ENCODE measurements at regions not wholly inside any gene's neighbourhood (a gene's known extent, or its start where the extent isn't known, plus 50 kb on each side); places are given as distances from the start of the nearest gene placed in this dataset.
"Not testable (repeated sequence)": the region's sequence is repeated elsewhere in the genome, so short reads cannot be mapped to it uniquely, and the experiment has no call there.

- H3K4me3 ChIP-seq (ENCODE audit: low read depth, low read length) = no peak overlapping the region
- DNase-seq (ENCODE audit: low read depth) = no peak
- TF ChIP-seq MAX (IDR thresholded peaks at IDR 0.05; ENCODE audit: low read depth, low read length) (no peak), MYC (IDR thresholded peaks at IDR 0.05; ENCODE audit: low read depth, low read length) (no peak), CTCF (IDR thresholded peaks at IDR 0.05; ENCODE audit: low read depth, low read length) (no peak)
Observed at GRCh38 chr6:54541541-54541940, 233.3 kb downstream of the TINAG start.

GRCh38 chr6:54559136-54559535 lies 250.9 kb downstream of the TINAG start:
- DNase-seq (ENCODE audit: low read depth) = no peak
- H3K4me3 ChIP-seq (ENCODE audit: low read depth, low read length) = no peak overlapping the region
- TF ChIP-seq MYC (IDR thresholded peaks at IDR 0.05; ENCODE audit: low read depth, low read length) (no peak), CTCF (IDR thresholded peaks at IDR 0.05; ENCODE audit: low read depth, low read length) (no peak)

- DNase-seq (ENCODE audit: low read depth); H3K4me3 ChIP-seq (ENCODE audit: low read depth, low read length): not testable (repeated sequence)
Observed at GRCh38 chr6:54564188-54564587, 255.9 kb downstream of the TINAG start.

GRCh38 chr6:54574671-54575070 lies 266.4 kb downstream of the TINAG start:
- no peak for TF ChIP-seq POLR2A (IDR thresholded peaks at IDR 0.05; ENCODE audit: extremely low read depth, insufficient read length)
- TF ChIP-seq MAX (IDR thresholded peaks at IDR 0.05; ENCODE audit: low read depth, low read length) = no peak
- H3K4me3 ChIP-seq (ENCODE audit: low read depth, low read length) = no peak overlapping the region
- DNase-seq (ENCODE audit: low read depth) = no peak

GRCh38 chr6:54578261-54578660 lies 268.3 kb upstream of the FAM83B start:
- no peak overlapping the region for H3K4me3 ChIP-seq (ENCODE audit: low read depth, low read length)
- TF ChIP-seq POLR2A (IDR thresholded peaks at IDR 0.05; ENCODE audit: extremely low read depth, insufficient read length) = no peak
- TF ChIP-seq MAX (IDR thresholded peaks at IDR 0.05; ENCODE audit: low read depth, low read length) = no peak
- TF ChIP-seq MYC (IDR thresholded peaks at IDR 0.05; ENCODE audit: low read depth, low read length) = no peak
- TF ChIP-seq CTCF (IDR thresholded peaks at IDR 0.05; ENCODE audit: low read depth, low read length) = no peak
- no peak for DNase-seq (ENCODE audit: low read depth)

- TF ChIP-seq CTCF (IDR thresholded peaks at IDR 0.05; ENCODE audit: low read depth, low read length) (no peak), MAX (IDR thresholded peaks at IDR 0.05; ENCODE audit: low read depth, low read length) (no peak), POLR2A (IDR thresholded peaks at IDR 0.05; ENCODE audit: extremely low read depth, insufficient read length) (no peak), MYC (IDR thresholded peaks at IDR 0.05; ENCODE audit: low read depth, low read length) (no peak)
- DNase-seq (ENCODE audit: low read depth) = no peak
- H3K4me3 ChIP-seq (ENCODE audit: low read depth, low read length) = no peak overlapping the region
Observed at GRCh38 chr6:54579011-54579410, 267.6 kb upstream of the FAM83B start.

GRCh38 chr6:54586251-54586650 lies 260.3 kb upstream of the FAM83B start:
- TF ChIP-seq MAX (IDR thresholded peaks at IDR 0.05; ENCODE audit: low read depth, low read length) (no peak), CTCF (IDR thresholded peaks at IDR 0.05; ENCODE audit: low read depth, low read length) (no peak), MYC (IDR thresholded peaks at IDR 0.05; ENCODE audit: low read depth, low read length) (no peak), POLR2A (IDR thresholded peaks at IDR 0.05; ENCODE audit: extremely low read depth, insufficient read length) (no peak)
- H3K4me3 ChIP-seq (ENCODE audit: low read depth, low read length) = no peak overlapping the region
- no peak for DNase-seq (ENCODE audit: low read depth)

All from NB4 (cell line).